NCI-H2196 (cell line): ENCODE measurements at regions not wholly inside any gene's neighbourhood (a gene's known extent, or its start where the extent isn't known, plus 50 kb on each side); places are given as distances from the start of the nearest gene placed in this dataset.
"Not testable (repeated sequence)": the region's sequence is repeated elsewhere in the genome, so short reads cannot be mapped to it uniquely, and the experiment has no call there.

Experiments used
- DNase-seq: peaks from one replicate; lab custom pipeline; 2025; ENCODE audit not compliant: unreplicated experiment; lab: John Stamatoyannopoulos, UW

- no peak for DNase-seq
These were observed 51.0 kb upstream of the SORCS2 start for GRCh38 chr4:7141151-7141834.

- no peak for DNase-seq
These were observed 51.7 kb upstream of the SORCS2 start for GRCh38 chr4:7140692-7141069.

DNA sequence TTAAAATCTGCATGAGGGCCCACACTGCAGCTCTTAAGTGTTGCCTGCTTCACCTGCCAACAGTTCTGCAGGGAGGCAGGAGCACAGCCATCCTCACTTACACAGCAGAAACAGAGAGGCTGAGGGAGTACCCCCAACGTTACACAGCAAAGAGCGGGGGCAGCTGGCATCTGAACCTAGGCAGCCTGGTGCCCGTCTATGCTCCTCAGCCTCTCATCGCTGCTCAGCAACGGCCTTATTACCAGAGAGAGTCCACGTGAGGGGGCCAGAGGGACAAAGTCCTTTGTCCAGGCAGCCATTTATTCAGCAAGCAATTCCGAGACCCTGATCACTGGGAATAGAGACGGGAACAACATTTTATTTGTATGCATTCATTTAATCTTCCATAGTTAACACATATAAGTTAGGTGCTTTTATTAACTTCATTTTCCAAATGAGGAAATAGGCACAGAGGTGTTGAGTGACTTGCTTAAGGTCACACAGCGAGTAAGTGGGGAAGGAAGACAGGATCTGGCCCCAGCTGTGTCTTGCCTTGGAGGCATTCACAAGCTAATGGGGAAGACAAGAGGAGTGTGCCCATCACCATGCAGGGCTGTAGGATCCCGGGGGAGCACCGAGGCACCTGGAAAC lies 52.2 kb upstream of the SORCS2 start:
- DNase-seq: no peak

DNA sequence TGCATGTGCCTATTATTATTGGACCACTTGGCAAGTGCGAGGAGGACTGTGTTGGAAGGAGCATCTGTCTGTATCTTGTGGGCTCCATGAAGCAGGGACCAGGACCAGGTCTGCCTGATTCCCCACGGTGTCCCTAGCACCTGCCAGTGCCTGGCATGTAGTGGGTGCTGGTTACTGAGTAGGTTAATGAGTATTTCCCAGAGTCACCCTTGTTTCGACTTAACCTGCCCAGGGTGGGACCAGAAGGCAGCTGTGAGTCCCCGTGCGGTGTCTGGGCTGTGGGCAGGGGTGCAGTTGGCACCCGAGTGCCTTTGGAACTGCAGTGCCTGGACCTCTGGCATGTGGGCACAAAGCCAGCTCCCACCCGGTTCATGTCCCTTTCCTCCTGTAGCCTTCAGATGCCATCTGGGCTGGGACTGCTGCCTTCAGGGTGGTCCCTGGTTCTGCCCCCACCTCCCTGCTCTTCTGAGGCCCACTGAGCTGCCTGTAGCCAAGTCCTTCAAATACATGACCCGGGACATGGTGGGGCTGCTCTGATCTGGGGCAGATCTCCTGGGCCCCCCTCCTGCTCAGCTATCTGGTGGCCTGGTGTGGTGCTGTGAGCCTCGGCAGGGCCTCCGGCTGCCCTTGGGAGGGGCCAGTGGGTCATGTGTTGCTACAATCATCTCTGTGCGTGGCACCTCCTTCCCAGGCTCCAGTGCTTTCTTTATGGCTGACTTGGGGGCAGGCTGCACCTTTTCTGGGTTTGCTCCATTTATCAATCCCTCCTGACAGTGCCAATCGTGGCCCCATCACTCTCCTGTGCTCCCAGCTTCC lies 53.0 kb upstream of the SORCS2 start:
- DNase-seq: no peak

GRCh38 chr4:7138223-7139166 lies 53.8 kb upstream of the SORCS2 start:
- DNase-seq: no peak

GRCh38 chr4:7137326-7138200 lies 54.8 kb upstream of the SORCS2 start:
- DNase-seq: no peak

- no peak for DNase-seq
These were observed 56.0 kb upstream of the SORCS2 start for GRCh38 chr4:7136351-7136750.

DNA sequence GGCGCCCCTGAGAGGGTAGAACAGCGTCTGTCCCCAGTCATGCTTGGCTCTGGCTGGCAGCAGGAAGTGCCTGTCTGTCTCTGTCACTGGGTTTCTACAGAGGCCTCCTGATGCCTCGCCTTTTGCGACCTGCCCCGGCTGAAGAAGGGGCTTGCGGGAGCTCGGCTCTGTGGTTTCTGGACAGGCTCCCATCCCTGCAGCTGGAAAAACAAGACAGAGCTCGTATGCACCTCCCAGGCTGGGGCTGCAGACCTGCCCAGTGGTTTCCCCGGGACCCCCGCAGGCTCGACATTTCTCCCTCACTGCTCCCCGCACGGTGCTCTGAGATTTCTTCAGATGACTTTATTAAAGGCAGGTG lies 57.0 kb upstream of the SORCS2 start:
- no peak for DNase-seq

DNA sequence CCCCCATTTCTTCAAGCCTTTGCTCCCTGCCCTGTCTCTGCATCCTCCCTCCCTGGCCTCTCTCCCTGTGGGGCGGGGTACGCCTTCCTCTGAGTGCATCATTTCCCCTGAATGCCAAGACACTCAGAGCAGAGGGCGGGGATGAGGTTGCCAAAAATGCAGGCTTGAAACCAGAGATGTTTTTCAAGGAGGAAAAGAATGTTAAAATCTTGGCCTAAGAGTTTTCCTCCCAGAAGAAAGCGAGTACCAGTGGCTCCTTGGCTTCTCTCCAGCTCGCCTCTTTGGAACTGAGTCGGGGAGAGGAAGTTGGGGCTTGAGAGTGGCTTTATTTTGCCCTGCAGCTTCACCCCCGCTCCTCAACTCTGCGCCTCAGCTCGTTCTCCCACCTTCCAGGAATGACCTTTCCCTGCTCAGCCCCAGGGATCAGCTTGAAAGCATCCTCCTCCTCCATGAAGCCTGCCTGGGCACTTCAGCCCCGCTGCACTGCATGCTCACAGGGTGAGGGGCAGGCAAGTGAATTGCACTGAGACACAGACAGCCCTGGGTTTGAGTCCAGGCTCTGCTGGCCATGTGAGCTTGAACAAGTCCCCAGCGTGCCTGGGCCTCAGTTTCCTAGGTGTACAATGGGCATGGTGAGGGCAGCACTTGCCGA lies 57.5 kb upstream of the SORCS2 start:
- DNase-seq: peak; percentile 44

- DNase-seq: not testable (repeated sequence)
These were observed 58.3 kb upstream of the SORCS2 start for GRCh38 chr4:7133818-7134650.

DNA sequence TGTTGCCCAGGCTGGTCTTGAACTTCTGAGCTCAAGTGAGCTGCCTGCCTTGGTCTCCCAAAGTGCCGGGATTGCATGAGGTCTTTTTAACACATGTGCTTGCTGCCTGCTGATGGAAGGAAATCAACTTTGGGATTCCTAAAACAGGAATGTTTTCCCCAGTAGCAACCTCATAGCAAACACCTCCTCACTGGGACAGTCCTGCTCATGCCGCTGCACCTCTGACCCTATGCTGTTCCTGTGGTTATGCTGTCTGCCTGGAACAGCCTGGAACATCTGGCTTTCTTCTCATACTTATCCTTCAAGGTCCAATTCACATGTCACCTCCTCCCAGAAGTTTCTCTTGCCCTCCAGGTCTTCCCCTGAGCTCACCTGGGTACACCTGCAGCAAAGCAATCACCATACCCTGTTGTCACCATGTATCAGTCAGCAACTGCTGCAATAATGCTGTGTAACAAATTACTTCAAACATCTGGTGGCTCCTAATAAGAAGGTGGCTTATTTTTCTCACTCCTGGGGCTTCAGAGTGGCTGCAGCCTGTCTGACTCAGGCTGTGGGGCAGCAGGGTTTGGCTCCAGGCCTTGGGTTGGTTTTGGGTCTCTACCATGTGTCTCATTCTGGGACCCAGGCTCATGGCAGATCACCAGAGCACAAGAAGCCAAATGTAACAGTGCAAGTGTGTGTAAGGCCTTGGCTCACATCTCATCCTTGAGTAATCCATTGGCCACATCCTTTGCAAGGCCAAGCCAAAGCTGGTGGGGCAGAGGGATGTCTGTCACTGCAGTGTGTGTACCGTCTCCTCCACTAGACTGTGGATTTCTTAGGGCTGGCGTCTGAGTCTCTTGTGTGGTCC lies 59.4 kb upstream of the SORCS2 start:
- no peak for DNase-seq

DNA sequence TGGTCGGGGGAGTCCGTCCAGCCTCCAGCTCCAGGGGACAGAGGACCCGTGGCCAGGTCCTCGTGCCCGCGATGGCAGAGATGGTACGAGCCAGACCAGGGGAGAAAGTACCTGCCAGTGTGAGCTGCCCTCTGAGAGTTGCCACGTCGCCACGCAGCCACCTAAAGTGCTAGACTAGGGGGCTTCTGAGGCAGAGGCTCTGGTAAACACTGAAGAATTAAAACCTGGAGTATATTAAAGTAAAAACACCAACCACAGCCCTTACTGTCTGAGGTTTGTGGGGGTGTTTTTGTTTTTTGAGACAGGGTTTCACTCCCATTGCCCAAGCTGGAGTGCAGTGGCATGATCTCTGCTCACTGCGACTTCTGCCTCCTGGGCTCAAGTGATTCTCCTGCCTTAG lies 60.1 kb upstream of the SORCS2 start:
- DNase-seq: no peak

DNA sequence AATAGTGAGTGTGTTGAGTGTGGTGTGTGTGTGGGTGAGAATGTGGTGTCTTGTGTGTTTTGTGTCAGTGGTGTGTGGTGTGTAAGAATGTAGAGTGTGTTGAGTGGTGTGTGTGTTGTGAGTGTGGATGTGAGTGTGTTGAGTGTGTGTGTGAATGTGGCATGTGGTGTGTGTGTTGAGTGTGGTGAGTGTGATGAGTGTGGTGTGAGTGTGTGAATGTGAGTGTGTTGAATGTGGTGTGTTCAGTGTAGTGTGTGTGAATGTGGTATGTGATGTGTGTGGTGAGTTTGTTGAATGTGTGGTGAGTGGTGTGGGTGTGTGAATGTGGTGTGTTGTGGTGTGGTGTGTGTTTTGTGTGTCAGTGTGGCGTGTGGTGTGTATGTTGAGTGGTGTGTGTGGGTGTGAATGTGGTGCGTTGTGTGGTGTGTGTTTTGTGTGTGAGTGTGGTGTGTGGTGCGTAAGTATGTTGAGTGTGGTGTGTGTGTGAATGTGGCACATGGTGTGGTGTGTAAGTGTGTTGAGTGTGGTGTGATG lies 60.8 kb upstream of the SORCS2 start:
- no peak for DNase-seq

- DNase-seq: no peak
These were observed 61.6 kb upstream of the SORCS2 start for GRCh38 chr4:7130621-7131211.

DNA sequence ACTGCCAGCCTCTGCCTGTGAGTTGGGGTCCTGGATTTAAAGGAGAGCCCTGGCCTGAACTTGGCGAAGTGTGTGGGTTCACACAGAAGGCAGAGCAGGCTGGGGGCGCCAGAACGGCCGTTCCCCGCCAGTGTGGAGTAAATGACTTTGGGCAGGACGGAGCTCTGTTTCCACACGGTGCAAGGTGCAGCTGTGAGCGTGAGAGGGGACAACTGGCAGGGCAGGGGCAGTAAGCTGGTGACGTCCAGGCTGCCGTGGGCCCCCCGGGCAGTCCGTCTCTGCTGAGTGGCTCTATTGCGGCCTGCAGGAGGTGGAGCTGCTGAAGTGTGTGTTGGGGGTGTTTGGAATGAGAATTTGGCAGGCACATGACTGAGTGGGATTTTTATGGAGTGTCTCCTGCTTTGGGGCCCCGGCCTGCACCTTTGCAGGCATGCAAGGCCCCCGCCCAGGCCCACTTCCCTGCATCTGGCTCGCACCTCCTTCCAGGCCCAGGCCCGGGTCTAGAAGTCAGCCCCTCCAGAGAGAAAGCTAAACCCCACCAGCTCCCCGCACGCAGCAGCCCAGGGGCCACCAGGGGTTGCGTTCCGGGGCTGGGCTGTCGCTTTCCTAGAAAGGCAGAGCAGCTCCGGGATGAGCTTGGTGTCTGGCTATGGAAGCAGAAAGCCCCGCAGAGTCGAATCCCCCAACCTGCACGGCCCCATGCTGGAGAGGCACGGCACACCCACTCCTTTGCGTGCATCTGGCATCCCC lies 62.2 kb upstream of the GRPEL1 start:
- DNase-seq: no peak

DNA sequence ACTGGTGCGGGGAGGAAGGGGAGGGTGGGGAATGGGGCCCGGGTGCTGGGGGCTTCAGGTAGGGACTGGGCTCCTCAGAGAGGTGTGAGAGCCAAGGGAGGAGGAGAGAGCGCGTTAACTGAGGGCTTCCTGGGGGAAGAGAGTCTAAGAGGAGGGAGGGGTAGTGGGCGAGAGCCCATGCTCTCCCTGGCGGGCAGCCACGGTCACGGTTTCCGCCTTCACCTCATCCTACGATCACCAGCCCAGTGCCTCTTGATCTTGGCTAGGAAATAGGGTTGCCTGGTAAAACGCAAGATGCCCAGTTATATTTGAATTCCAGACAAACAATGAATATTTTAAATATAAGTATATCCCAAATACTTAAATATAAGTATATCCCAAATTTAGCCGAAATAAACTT lies 60.8 kb upstream of the GRPEL1 start:
- no peak for DNase-seq

DNA sequence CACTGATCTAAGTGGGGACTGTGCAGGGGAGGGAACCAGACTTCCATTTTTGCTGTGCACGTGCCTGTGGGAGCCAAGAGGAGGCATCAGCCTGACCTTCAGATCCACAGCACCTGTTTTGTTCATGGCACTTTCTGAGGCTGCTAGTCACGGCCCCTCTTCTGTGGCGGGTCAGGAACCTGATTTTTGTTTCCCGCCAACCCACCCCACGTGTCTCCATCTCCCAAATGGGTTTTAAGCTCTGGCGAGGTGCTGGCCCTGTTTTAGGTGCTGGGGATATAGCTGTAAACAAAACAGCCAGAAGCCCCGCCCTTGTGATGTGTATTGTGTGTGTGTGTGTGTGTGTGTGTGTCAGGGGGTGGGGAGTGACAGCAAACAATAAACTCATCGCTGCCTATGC lies 60.4 kb upstream of the GRPEL1 start:
- no peak for DNase-seq
